H1 (cell line): ENCODE measurements at regions not wholly inside any gene's neighbourhood (a gene's known extent, or its start where the extent isn't known, plus 50 kb on each side); places are given as distances from the start of the nearest gene placed in this dataset.

Source experiments
- CTCF ChIA-PET: fragments of 300-600 bp; sonication (Branson Sonifier 250); formaldehyde crosslinking; loops from one replicate; lab custom pipeline; 2021; ENCODE audit not compliant: partially characterized antibody; lab: Charles Lee
- POLR2A ChIA-PET: fragments of 300-600 bp; sonication (Branson Sonifier 250); formaldehyde crosslinking; loops from one replicate; lab custom pipeline; 2021; ENCODE audit warnings: inconsistent platforms; ENCODE audit not compliant: partially characterized antibody; lab: Charles Lee
- DNase-seq, 2 experiments: peaks; one replicate each; pipeline versions ENCODE4 v3.0.0 to v3.0.0-alpha.2; 2010 to 2022; ENCODE audit warnings: low spot score in 2 of 2, low read depth in 1 of 2, mixed read lengths in 1 of 2
- FAIRE-seq: peaks from 2 replicates; lab custom pipeline; 2011; peaks lifted over from hg19 to GRCh38; lab: Jason Lieb, UNC
- H2AFZ ChIP-seq: 2 replicates; pipeline ENCODE4 v1.8.1; 2012; ENCODE audit warnings: low read length, inconsistent platforms
- H2AK5ac ChIP-seq: 2 replicates; pipeline ENCODE4 v1.6.1; 2013; ENCODE audit warnings: low read depth, low read length
- H2BK120ac ChIP-seq: replicated peaks from 2 replicates; pipeline ENCODE3; 2013; ENCODE audit warnings: low read depth, low read length, inconsistent platforms
- H2BK12ac ChIP-seq: 2 replicates; pipeline ENCODE4 v1.6.1; 2013; ENCODE audit warnings: low read depth, low read length
- H2BK15ac ChIP-seq: 2 replicates; pipeline ENCODE4 v1.6.1; 2013; ENCODE audit warnings: low read length
- H2BK20ac ChIP-seq: 2 replicates; pipeline ENCODE4 v1.6.1; 2013; ENCODE audit warnings: low read length
- H2BK5ac ChIP-seq: 2 replicates; pipeline ENCODE4 v1.6.1; 2013; ENCODE audit warnings: low read depth, low read length
- H3K14ac ChIP-seq: 2 replicates; pipeline ENCODE4 v1.6.1; 2013; ENCODE audit warnings: inconsistent platforms; ENCODE audit not compliant: insufficient read length
- H3K18ac ChIP-seq: 2 replicates; pipeline ENCODE4 v1.6.1; 2013; ENCODE audit warnings: low read length; ENCODE audit errors: extremely low read depth
- H3K23ac ChIP-seq: 2 replicates; pipeline ENCODE4 v1.6.1; 2013; ENCODE audit warnings: inconsistent platforms; ENCODE audit not compliant: insufficient read length
- H3K23me2 ChIP-seq: 2 replicates; pipeline ENCODE4 v1.6.1; 2013; ENCODE audit warnings: low read depth, low read length
- H3K27ac ChIP-seq: 2 replicates; pipeline ENCODE4 v1.6.1; 2011; ENCODE audit warnings: low read depth, low read length, inconsistent platforms
- H3K27me3 ChIP-seq, 4 experiments: replicated peaks in 1 of 4; 1 replicate in 1 of 4; 2 replicates in 3 of 4; pipeline versions ENCODE4 v1.6.1 to v1.8.1; 2011 to 2013; ENCODE audit warnings: low read length in 3 of 4, mild to moderate bottlenecking in 3 of 4, inconsistent platforms in 2 of 4, mixed read lengths in 2 of 4, moderate library complexity in 1 of 4; ENCODE audit not compliant: control insufficient read depth in 3 of 4, insufficient read depth in 3 of 4; ENCODE audit errors: extremely low read depth in 1 of 4
- H3K36me3 ChIP-seq, 4 experiments: 2 replicates each; pipeline versions ENCODE4 v1.6.1 to v1.8.1; 2011 to 2013; ENCODE audit warnings: mild to moderate bottlenecking in 4 of 4, low read length in 3 of 4, moderate library complexity in 2 of 4, control low read depth in 1 of 4, inconsistent platforms in 1 of 4; ENCODE audit not compliant: insufficient read depth in 4 of 4, control insufficient read depth in 2 of 4
- H3K4ac ChIP-seq: replicated peaks from 2 replicates; pipeline ENCODE3; 2013; ENCODE audit warnings: low read length, low read depth, mixed read lengths, inconsistent platforms; ENCODE audit not compliant: insufficient read length
- H3K4me1 ChIP-seq, 4 experiments: replicated peaks in 1 of 4; 1 replicate in 1 of 4; 2 replicates in 3 of 4; pipeline versions ENCODE4 v1.6.1 to v1.8.1; 2011 to 2013; ENCODE audit warnings: low read length in 3 of 4, inconsistent platforms in 2 of 4, mixed read lengths in 1 of 4; ENCODE audit not compliant: insufficient read depth in 4 of 4, control insufficient read depth in 3 of 4
- H3K4me2 ChIP-seq, 2 experiments: 2 replicates each; pipeline versions ENCODE4 v1.6.1 to v1.8.1; 2011 to 2013; ENCODE audit warnings: low read depth in 2 of 2, low read length in 2 of 2, control low read depth in 1 of 2, inconsistent platforms in 1 of 2, mild to moderate bottlenecking in 1 of 2; ENCODE audit not compliant: insufficient read depth in 1 of 2
- H3K4me3 ChIP-seq, 4 experiments: fragments of 200-600, 300-600 bp in 1 of 4; sonication (generic), shearing (Covaris generic), sonication (Bioruptor Twin) in 1 of 4; 2 replicates each; pipeline versions ENCODE4 v1.5.1 to v1.8.1; 2011 to 2016; ENCODE audit warnings: low read length in 4 of 4, low read depth in 3 of 4, control low read depth in 2 of 4, inconsistent platforms in 2 of 4, mild to moderate bottlenecking in 2 of 4, mixed read lengths in 1 of 4, moderate library complexity in 1 of 4; ENCODE audit not compliant: insufficient read depth in 2 of 4; ENCODE audit errors: extremely low read depth in 1 of 4
- H3K56ac ChIP-seq: replicated peaks from 2 replicates; pipeline ENCODE3; 2013; ENCODE audit warnings: low read depth, mild to moderate bottlenecking, mixed read lengths, low read length, inconsistent platforms; ENCODE audit not compliant: insufficient read length
- H3K79me1 ChIP-seq: 2 replicates; pipeline ENCODE4 v1.6.1; 2013; ENCODE audit warnings: low read depth, low read length, control low read depth
- H3K79me2 ChIP-seq, 2 experiments: 2 replicates each; pipeline versions ENCODE4 v1.6.1 to v1.8.1; 2012 to 2013; ENCODE audit warnings: low read length in 2 of 2, mild to moderate bottlenecking in 2 of 2, inconsistent platforms in 1 of 2; ENCODE audit not compliant: insufficient read depth in 2 of 2, control insufficient read depth in 1 of 2
- H3K9ac ChIP-seq, 4 experiments: replicated peaks in 1 of 4; 1 replicate in 1 of 4; 2 replicates in 3 of 4; pipeline versions ENCODE4 v1.6.1 to v1.8.1; 2011 to 2013; ENCODE audit warnings: low read depth in 3 of 4, low read length in 3 of 4, control low read depth in 2 of 4, mild to moderate bottlenecking in 2 of 4, moderate library complexity in 2 of 4, inconsistent platforms in 1 of 4; ENCODE audit errors: extremely low read depth in 1 of 4
- H3K9me3 ChIP-seq, 2 experiments: 2 replicates each; pipeline versions ENCODE4 v1.6.1 to v1.8.1; 2012 to 2013; ENCODE audit warnings: mild to moderate bottlenecking in 2 of 2, moderate library complexity in 2 of 2, control low read depth in 1 of 2, inconsistent platforms in 1 of 2, low read depth in 1 of 2, low read length in 1 of 2, mixed read lengths in 1 of 2; ENCODE audit not compliant: insufficient read depth in 2 of 2
- H4K20me1 ChIP-seq, 2 experiments: replicated peaks in 1 of 2; 2 replicates each; pipeline versions ENCODE3 to v1.8.1; 2011 to 2013; ENCODE audit warnings: inconsistent platforms in 2 of 2, low read length in 2 of 2, mild to moderate bottlenecking in 1 of 2; ENCODE audit not compliant: insufficient read depth in 2 of 2, control insufficient read depth in 1 of 2
- H4K5ac ChIP-seq: 2 replicates; pipeline ENCODE4 v1.6.1; 2013; ENCODE audit warnings: low read length, low read depth, mixed read lengths, inconsistent platforms; ENCODE audit not compliant: insufficient read length
- H4K8ac ChIP-seq: 2 replicates; pipeline ENCODE4 v1.8.0; 2013; ENCODE audit warnings: mild to moderate bottlenecking, moderate library complexity, low read length, inconsistent platforms; ENCODE audit not compliant: insufficient read depth; ENCODE audit errors: extremely low read depth
- H4K91ac ChIP-seq: replicated peaks from 2 replicates; pipeline ENCODE3; 2013; ENCODE audit warnings: low read length, mixed read lengths, inconsistent platforms; ENCODE audit not compliant: insufficient read length
- GABPA ChIP-seq: IDR thresholded peaks from 2 replicates; pipeline ENCODE4 v1.6.1; 2011; ENCODE audit warnings: mild to moderate bottlenecking, low read length, moderate library complexity, borderline replicate concordance; ENCODE audit not compliant: insufficient read depth
- WGBS, 2 experiments: shearing (Covaris generic) in 1 of 2; methylation state at CpG; one replicate each; pipeline versions ENCODE4 v1.1.6 to v1.1.7; 2013 to 2015; ENCODE audit warnings: low lambda C conversion rate in 2 of 2, mixed read lengths in 2 of 2, inconsistent platforms in 1 of 2, low coverage in 1 of 2, missing lambda C conversion rate in 1 of 2; ENCODE audit not compliant: insufficient replicate concordance in 2 of 2, insufficient coverage in 1 of 2, insufficient read length in 1 of 2; ENCODE audit errors: extremely low coverage in 1 of 2, missing lambda C conversion rate in 1 of 2; 5-methylcytosine and 5-hydroxymethylcytosine counted together

DNA sequence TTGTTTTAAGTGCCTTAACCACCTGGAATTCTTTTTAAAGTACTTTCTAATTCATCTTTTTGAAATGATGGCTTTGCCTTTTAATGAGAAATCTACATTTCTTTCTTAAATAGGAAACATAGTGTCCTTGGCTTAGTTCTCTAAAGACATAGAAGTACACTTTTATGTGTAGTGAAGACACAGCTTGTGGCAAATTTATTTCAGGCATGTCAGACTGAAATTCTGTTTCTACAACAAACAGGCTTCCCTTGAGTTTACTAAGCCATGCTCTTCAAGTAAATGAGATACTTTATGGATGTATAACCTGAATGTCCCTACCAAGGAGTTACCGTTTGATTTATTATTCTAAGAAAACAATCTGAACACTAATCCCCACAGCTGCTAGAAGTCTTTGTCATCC lies 136.9 kb upstream of the MAGI2 start:
- H2BK120ac ChIP-seq: no peak overlapping the region
- DNase-seq (no peak), FAIRE-seq (no peak)
- no peak overlapping the region for H2BK15ac ChIP-seq
- H2BK5ac ChIP-seq: no peak overlapping the region
- H3K4me3 ChIP-seq: no peak overlapping the region
- H4K8ac ChIP-seq: no peak overlapping the region
- no peaks in the 10 kb centered on the region for H3K27me3 ChIP-seq
- H3K23ac ChIP-seq: no peak overlapping the region
- H3K4me1 ChIP-seq: no peaks in the 10 kb centered on the region
- no peak overlapping the region for H4K91ac ChIP-seq
- no peak overlapping the region for H2BK20ac ChIP-seq
- no peak overlapping the region for H3K14ac ChIP-seq
- WGBS, 2 experiments: 89% methylated on average over 1 of the region's 1 CpG; no CpG with 5 or more reads in 1 of the 2 experiments
- H3K4ac ChIP-seq: no peak overlapping the region
- no peak overlapping the region for H3K9ac ChIP-seq
- H4K20me1 ChIP-seq: no peaks in the 10 kb centered on the region
- no peaks in the 10 kb centered on the region for H3K36me3 ChIP-seq
- H3K79me1 ChIP-seq: no peaks in the 10 kb centered on the region
- no peak overlapping the region for H2AFZ ChIP-seq
- no peak overlapping the region for H3K27ac ChIP-seq
- CTCF ChIA-PET: no interaction called here
- no peak overlapping the region for H3K56ac ChIP-seq
- H3K79me2 ChIP-seq: no peaks in the 10 kb centered on the region
- no peak overlapping the region for H3K4me2 ChIP-seq
- H3K9me3 ChIP-seq: no peaks in the 10 kb centered on the region
- no peak overlapping the region for H3K18ac ChIP-seq
- H2AK5ac ChIP-seq: no peak overlapping the region
- no peaks in the 10 kb centered on the region for H3K23me2 ChIP-seq
- H2BK12ac ChIP-seq: no peak overlapping the region
- no peak overlapping the region for H4K5ac ChIP-seq
- POLR2A ChIA-PET: no interaction called here
- TF ChIP-seq GABPA: no peak
